SK-N-SH (cell line): ENCODE measurements at regions not wholly inside any gene's neighbourhood (a gene's known extent, or its start where the extent isn't known, plus 50 kb on each side); places are given as distances from the start of the nearest gene placed in this dataset.
A peak's percentile ranks its signal among the peaks of the same experiment; 100 is the strongest.

Experiments used
- CHD2 ChIP-seq: fragments of 150-350 bp; IDR thresholded peaks from 2 replicates; pipeline ENCODE4 v1.6.1; 2018; ENCODE audit warnings: low read length; ENCODE audit not compliant: partially characterized antibody
- CTCF ChIP-seq: fragments of 200-600 bp; sonication (generic); IDR thresholded peaks from 2 replicates; pipeline ENCODE4 v1.6.1; 2017; ENCODE audit warnings: antibody characterized with exemption, mild to moderate bottlenecking, moderate library complexity
- ELF1 ChIP-seq: IDR thresholded peaks from 2 replicates; pipeline ENCODE4 v1.4.0; 2012
- JUND ChIP-seq: IDR thresholded peaks from 2 replicates; pipeline ENCODE4 v1.4.0; 2012
- POLR2AphosphoS5 ChIP-seq: IDR thresholded peaks from 2 replicates; pipeline ENCODE4 v1.6.1; 2012; ENCODE audit warnings: low read depth, low read length
- RAD21 ChIP-seq: IDR thresholded peaks from 2 replicates; pipeline ENCODE4 v1.6.1; 2012; ENCODE audit warnings: mild to moderate bottlenecking, low read length
- RCOR1 ChIP-seq: fragments of 150-350 bp; IDR thresholded peaks from 2 replicates; pipeline ENCODE4 v1.6.1; 2017; ENCODE audit warnings: antibody characterized with exemption, low read length
- RXRA ChIP-seq: IDR thresholded peaks from 2 replicates; pipeline ENCODE4 v1.4.0; 2012; ENCODE audit warnings: low read depth, mild to moderate bottlenecking, borderline replicate concordance
- SIN3A ChIP-seq: IDR thresholded peaks from 2 replicates; pipeline ENCODE4 v1.6.1; 2012; ENCODE audit warnings: low read depth, mild to moderate bottlenecking, low read length, moderate library complexity, borderline replicate concordance
- SMC3 ChIP-seq: IDR thresholded peaks from 2 replicates; pipeline ENCODE4 v1.6.1; 2012; ENCODE audit warnings: low read depth, low read length, improper control_type of control experiment
- TAF1 ChIP-seq: IDR thresholded peaks from 2 replicates; pipeline ENCODE4 v1.6.1; 2012; ENCODE audit warnings: low read depth, mild to moderate bottlenecking, low read length, moderate library complexity, borderline replicate concordance
- USF2 ChIP-seq: fragments of 150-350 bp; IDR thresholded peaks from 2 replicates; pipeline ENCODE4 v1.6.1; 2017; ENCODE audit warnings: antibody characterized with exemption, low read length, low read depth, borderline replicate concordance
- YY1 ChIP-seq: IDR thresholded peaks from 2 replicates; pipeline ENCODE4 v1.4.0; 2012; ENCODE audit warnings: low read depth, mild to moderate bottlenecking
- TF ChIP-seq, protein P1 (sequence below): IDR thresholded peaks from 2 replicates; pipeline ENCODE4 v1.4.0; 2012; ENCODE audit warnings: low read depth

- no peak for TF ChIP-seq CTCF
- no peak for TF ChIP-seq RAD21
- TF ChIP-seq RCOR1 = no peak
- no peak for TF ChIP-seq SMC3
- no peak for TF ChIP-seq CHD2
- TF ChIP-seq ELF1 = no peak
- TF ChIP-seq RXRA = no peak
- TF ChIP-seq SIN3A = peak; percentile 63; the same call in 1 of the 2 replicates
- no peak for TF ChIP-seq POLR2AphosphoS5
- TF ChIP-seq USF2 = no peak
- no peak for TF ChIP-seq JUND
- TF ChIP-seq, protein P1, sequence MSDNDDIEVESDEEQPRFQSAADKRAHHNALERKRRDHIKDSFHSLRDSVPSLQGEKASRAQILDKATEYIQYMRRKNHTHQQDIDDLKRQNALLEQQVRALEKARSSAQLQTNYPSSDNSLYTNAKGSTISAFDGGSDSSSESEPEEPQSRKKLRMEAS = no peak
- no peak for TF ChIP-seq TAF1
- no peak for TF ChIP-seq YY1
Observed at GRCh38 chr2:41836948-41837347, 210.9 kb upstream of the PKDCC start.
